ENCODE measurements at regions not wholly inside any gene's neighbourhood (a gene's known extent, or its start where the extent isn't known, plus 50 kb on each side); places are given as distances from the start of the nearest gene placed in this dataset.
"Not testable (repeated sequence)": the region's sequence is repeated elsewhere in the genome, so short reads cannot be mapped to it uniquely, and the experiment has no call there.

- intact Hi-C loops (cut with micrococcal nuclease) = no loop called here
Observed at GRCh38 chr4:186957952-186958555, 234.4 kb upstream of the FAT1 start.

- intact Hi-C loops (cut with micrococcal nuclease) = no loop called here
Observed at GRCh38 chr4:186958726-186959350, 235.2 kb upstream of the FAT1 start.

- intact Hi-C loops (cut with micrococcal nuclease) = no loop called here
Observed at GRCh38 chr4:186979961-186980745, 256.5 kb upstream of the FAT1 start.

GRCh38 chr4:186981161-186981560 is 257.5 kb upstream of the FAT1 start:
- intact Hi-C loops (cut with micrococcal nuclease) = no loop called here

- intact Hi-C loops (cut with micrococcal nuclease) = no loop called here
Observed at GRCh38 chr4:186982160-186982559, 258.5 kb upstream of the FAT1 start.

GRCh38 chr4:186984105-186984644 is 260.5 kb upstream of the FAT1 start:
- intact Hi-C loops (cut with micrococcal nuclease) = no loop called here

GRCh38 chr4:186999686-187000085 is 276.0 kb upstream of the FAT1 start:
- intact Hi-C loops (cut with micrococcal nuclease) = no loop called here

- intact Hi-C loops (cut with micrococcal nuclease) = no loop called here
Observed at GRCh38 chr4:187000281-187000680, 276.6 kb upstream of the FAT1 start.

GRCh38 chr4:187002133-187002532 is 278.5 kb upstream of the FAT1 start:
- intact Hi-C loops (cut with micrococcal nuclease) = not testable (repeated sequence)

- intact Hi-C loops (cut with micrococcal nuclease) = no loop called here
Observed at GRCh38 chr4:187004628-187005027, 281.0 kb upstream of the FAT1 start.

GRCh38 chr4:187006189-187006618 is 282.5 kb upstream of the FAT1 start:
- intact Hi-C loops (cut with micrococcal nuclease) = no loop called here

- intact Hi-C loops (cut with micrococcal nuclease) = no loop called here
Observed at GRCh38 chr4:187010052-187010451, 286.4 kb upstream of the FAT1 start.

GRCh38 chr4:187016101-187016500 is 292.4 kb upstream of the FAT1 start:
- intact Hi-C loops (cut with micrococcal nuclease) = no loop called here

GRCh38 chr4:187017147-187017546 is 293.5 kb upstream of the FAT1 start:
- intact Hi-C loops (cut with micrococcal nuclease) = no loop called here

GRCh38 chr4:187019896-187020295 is 296.2 kb upstream of the FAT1 start:
- intact Hi-C loops (cut with micrococcal nuclease) = no loop called here

GRCh38 chr4:187020676-187021075 is 297.0 kb upstream of the FAT1 start:
- intact Hi-C loops (cut with micrococcal nuclease) = no loop called here

GRCh38 chr4:187021436-187022205 is 298.0 kb upstream of the FAT1 start:
- intact Hi-C loops (cut with micrococcal nuclease) = no loop called here

GRCh38 chr4:187027272-187027671 is 303.6 kb upstream of the FAT1 start:
- intact Hi-C loops (cut with micrococcal nuclease) = no loop called here

- intact Hi-C loops (cut with micrococcal nuclease) = no loop called here
Observed at GRCh38 chr4:187042251-187042650, 318.6 kb upstream of the FAT1 start.

GRCh38 chr4:187046471-187046870 is 322.8 kb upstream of the FAT1 start:
- intact Hi-C loops (cut with micrococcal nuclease) = no loop called here

GRCh38 chr4:187059021-187059420 is 335.4 kb upstream of the FAT1 start:
- intact Hi-C loops (cut with micrococcal nuclease) = no loop called here

- intact Hi-C loops (cut with micrococcal nuclease) = no loop called here
Observed at GRCh38 chr4:187059895-187060294, 336.2 kb upstream of the FAT1 start.

All from T-helper 2 cell treated with Interferon-gamma antibody and Interleukin-4, amounts not matched to agents 100 ng/mL and 5 ng/mL, for 36 hours (primary cell).